Small intestine (tissue), 7 donors: ENCODE measurements at regions not wholly inside any gene's neighbourhood (a gene's known extent, or its start where the extent isn't known, plus 50 kb on each side); places are given as distances from the start of the nearest gene placed in this dataset.

Source experiments
- DNase-seq, 2 donors: peaks; one replicate each; pipeline versions ENCODE4 v3.0.0 to v3.0.0-alpha.2; 2013
- FAIRE-seq: peaks from 2 replicates; lab custom pipeline; 2012; peaks lifted over from hg19 to GRCh38; lab: Jason Lieb, UNC
- H3K27ac ChIP-seq, 3 donors: one replicate each; pipeline ENCODE4 v1.5.1; 2013; ENCODE audit warnings: low read length in 2 of 3, mild to moderate bottlenecking in 2 of 3, control low read depth in 1 of 3, inconsistent platforms in 1 of 3, low read depth in 1 of 3, moderate library complexity in 1 of 3
- H3K27me3 ChIP-seq, 3 donors: one replicate each; pipeline ENCODE4 v1.6.1; 2013; ENCODE audit warnings: low read length in 3 of 3, inconsistent platforms in 1 of 3; ENCODE audit not compliant: control insufficient read depth in 3 of 3, insufficient read depth in 3 of 3
- H3K36me3 ChIP-seq, 3 donors: one replicate each; pipeline ENCODE4 v1.6.1; 2013; ENCODE audit warnings: low read length in 3 of 3, inconsistent platforms in 1 of 3, low read depth in 1 of 3, mild to moderate bottlenecking in 1 of 3, moderate library complexity in 1 of 3; ENCODE audit not compliant: control insufficient read depth in 3 of 3, insufficient read depth in 2 of 3
- H3K4me1 ChIP-seq, 3 donors: one replicate each; pipeline ENCODE4 v1.6.1; 2013; ENCODE audit warnings: low read length in 2 of 3, inconsistent platforms in 1 of 3, low read depth in 1 of 3, mild to moderate bottlenecking in 1 of 3, moderate library complexity in 1 of 3; ENCODE audit not compliant: control insufficient read depth in 3 of 3, insufficient read depth in 2 of 3
- H3K4me3 ChIP-seq, 3 donors: one replicate each; pipeline ENCODE4 v1.5.1; 2013; ENCODE audit warnings: low read length in 3 of 3, control low read depth in 1 of 3, inconsistent platforms in 1 of 3, low read depth in 1 of 3, mild to moderate bottlenecking in 1 of 3, moderate library complexity in 1 of 3
- H3K9me3 ChIP-seq, 2 donors: one replicate each; pipeline ENCODE4 v1.6.1; 2013; ENCODE audit warnings: low read depth in 1 of 2, low read length in 1 of 2; ENCODE audit not compliant: control insufficient read depth in 2 of 2, insufficient read depth in 1 of 2
- WGBS, 3 donors: extraction: QIAGEN DNeasy Blood & Tissue Kit; methylation state at CpG; one replicate each; pipeline ENCODE4 v1.1.7; 2013; 5-methylcytosine and 5-hydroxymethylcytosine counted together
- donor health status: healthy with polysubstance abuse.
- donor health status: control.
- donor health status: control.
- donor health status: Bipolar disorder and iron deficiency.
- donor health status: healthy.

DNA sequence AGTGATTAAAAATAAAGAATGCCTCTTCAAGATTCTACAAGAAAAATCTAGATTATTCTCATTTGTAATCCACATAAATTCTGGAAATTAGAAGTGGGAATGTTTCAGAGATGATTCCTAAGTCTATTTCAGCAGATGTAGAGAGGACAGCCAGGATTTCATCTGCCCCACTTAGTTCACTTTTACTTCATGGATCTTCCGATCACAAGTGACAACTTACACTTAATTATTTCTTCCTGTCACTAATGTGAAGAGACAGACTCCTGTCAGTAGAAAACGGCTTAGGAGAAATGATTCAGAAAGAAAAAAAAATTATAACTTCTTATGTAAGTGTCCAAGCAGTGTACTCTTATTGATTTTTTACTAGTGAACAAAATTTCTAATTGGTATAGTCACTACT, 368.2 kb upstream of the SMIM30 start:
- no peaks in the 10 kb centered on the region for H3K27me3 ChIP-seq
- H3K27ac ChIP-seq: no peak overlapping the region
- H3K9me3 ChIP-seq: peaks cover 0 to 3% of the 10 kb centered on the region in 2 donors
- 90 to 93% (median 90%) methylated on average over 2 of the region's 2 CpGs for WGBS, 3 donors
- H3K36me3 ChIP-seq: no peaks in the 10 kb centered on the region
- no peaks in the 10 kb centered on the region for H3K4me1 ChIP-seq
- no peak overlapping the region for H3K4me3 ChIP-seq
- DNase-seq: no peak
- FAIRE-seq: no peak

DNA sequence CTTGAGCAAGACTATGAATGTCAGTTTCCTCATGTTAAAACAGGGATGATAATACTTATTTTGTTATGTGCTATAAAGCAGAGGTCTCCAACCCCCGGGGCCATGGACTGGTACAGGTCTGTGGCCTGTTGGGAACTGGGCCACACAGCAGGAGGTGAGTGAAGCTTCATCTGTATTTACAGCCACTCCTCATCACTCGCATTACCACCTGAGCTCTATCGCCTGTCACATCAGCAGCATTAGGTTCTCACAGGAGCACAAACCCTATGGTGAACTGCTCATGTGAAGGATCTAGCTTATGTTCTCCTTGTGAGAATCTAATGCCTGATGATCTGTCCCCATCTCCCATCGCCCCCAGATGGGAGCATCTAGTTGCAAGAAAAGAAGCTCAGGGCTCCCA, 365.3 kb upstream of the SMIM30 start:
- Histone ChIP-seq H3K27ac (no peak overlapping the region), H3K36me3 (no peaks in the 10 kb centered on the region), H3K27me3 (no peaks in the 10 kb centered on the region), H3K9me3 (peaks cover 0 to 3% of the 10 kb centered on the region in 2 donors), H3K4me1 (no peaks in the 10 kb centered on the region), H3K4me3 (no peak overlapping the region)
- DNase-seq (no peak), FAIRE-seq (no peak)
- whole genome bisulfite sequencing, 3 donors: 83 to 91% (median 88%) methylated on average over 4 of the region's 4 CpGs

DNA sequence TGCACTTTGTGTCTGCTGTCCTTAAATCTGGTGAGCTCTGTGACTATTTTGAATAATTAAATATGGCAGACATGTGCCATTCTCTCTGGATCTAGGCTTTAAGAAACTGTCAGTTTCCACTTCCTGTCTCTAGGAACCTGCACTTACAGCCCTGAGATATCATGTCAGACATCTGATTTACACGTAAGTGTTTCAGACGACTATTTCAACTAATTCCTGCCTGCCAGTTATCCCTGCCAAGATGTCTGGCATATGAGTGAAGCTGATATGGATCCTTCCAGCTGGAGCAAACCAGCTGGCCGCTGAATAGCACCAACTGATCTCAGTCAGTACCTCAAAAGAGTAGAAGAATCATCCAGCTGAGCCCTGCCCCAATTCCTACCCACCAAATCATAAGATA, 362.2 kb upstream of the SMIM30 start:
- FAIRE-seq: no peak
- no peak for DNase-seq
- H3K9me3 ChIP-seq: peaks cover 0 to 1% of the 10 kb centered on the region in 2 donors
- no peaks in the 10 kb centered on the region for H3K4me1 ChIP-seq
- no peaks in the 10 kb centered on the region for H3K27me3 ChIP-seq
- H3K4me3 ChIP-seq: no peak overlapping the region
- H3K27ac ChIP-seq: no peak overlapping the region
- H3K36me3 ChIP-seq: no peaks in the 10 kb centered on the region
- WGBS, 3 donors: 70 to 77% (median 75%) methylated on average over 3 of the region's 3 CpGs

DNA sequence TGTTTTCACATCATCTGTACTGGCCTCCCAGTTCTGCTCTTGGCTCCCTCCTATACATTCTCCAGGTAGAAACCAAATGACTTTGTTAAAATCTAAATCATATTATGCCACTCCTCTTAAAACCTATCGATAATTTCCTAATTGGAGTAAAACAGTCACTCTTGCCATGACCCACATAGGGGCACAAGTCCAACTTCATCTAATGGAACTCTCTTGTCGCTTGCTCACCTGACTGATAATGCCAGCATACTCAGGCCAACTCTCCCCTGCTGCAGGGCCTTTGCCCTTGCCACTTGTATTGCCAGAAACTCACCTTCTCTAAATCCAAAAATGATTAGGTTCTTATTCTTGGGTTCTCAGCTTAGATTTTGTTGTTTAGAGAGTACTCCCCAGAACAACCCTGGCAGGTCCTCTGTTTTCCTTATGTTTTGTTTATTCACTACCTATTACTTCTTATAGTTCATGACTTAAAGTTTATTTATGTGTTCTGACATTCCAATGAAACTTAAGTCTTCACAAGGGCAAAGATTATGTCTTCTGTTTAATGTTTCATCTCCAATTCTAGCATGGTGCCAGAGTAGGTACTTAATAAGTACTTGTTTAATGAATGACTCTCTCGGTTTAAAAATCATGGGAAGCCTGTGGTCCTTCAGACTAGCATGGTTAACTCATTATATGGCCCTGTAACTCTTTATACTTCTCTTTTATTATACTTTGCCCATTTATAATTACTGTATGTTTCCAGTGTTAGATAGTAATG, 345.9 kb upstream of the SMIM30 start:
- Histone ChIP-seq H3K27me3 (no peaks in the 10 kb centered on the region), H3K4me1 (no peaks in the 10 kb centered on the region), H3K27ac (no peak overlapping the region), H3K36me3 (no peaks in the 10 kb centered on the region), H3K4me3 (no peak overlapping the region), H3K9me3 (no peaks in the 10 kb centered on the region)
- peak in 1 of 2 donors; percentile 75 for DNase-seq
- 34 to 59% (median 40%) methylated on average over 3 of the region's 3 CpGs for WGBS, 3 donors
- no peak for FAIRE-seq

DNA sequence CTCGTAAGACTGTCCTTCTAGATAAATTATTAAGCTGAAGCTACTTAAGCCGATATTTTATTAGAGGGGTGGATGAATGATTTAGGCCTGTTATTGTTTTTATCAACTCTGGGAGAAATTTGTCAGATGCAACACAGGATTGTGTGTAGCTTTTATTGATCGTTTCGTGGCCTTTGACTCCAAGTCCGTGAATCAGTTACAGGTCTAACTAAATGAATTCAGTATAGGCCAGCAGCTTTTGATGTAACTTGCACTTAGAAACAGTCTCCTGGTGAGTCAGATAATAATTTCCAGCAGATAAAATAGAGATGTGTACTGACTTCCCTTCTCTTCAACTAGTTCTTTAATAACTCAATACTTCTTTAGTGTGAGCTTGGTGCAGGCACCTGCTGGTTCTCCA, 341.7 kb upstream of the SMIM30 start:
- H3K27me3 ChIP-seq: no peaks in the 10 kb centered on the region
- no peak overlapping the region for H3K27ac ChIP-seq
- H3K4me1 ChIP-seq: no peaks in the 10 kb centered on the region
- no peak for FAIRE-seq
- DNase-seq: peak; percentile 28 to 88
- no peak overlapping the region for H3K4me3 ChIP-seq
- H3K9me3 ChIP-seq: peaks cover 0 to 5% of the 10 kb centered on the region in 2 donors
- WGBS, 3 donors: 12 to 54% (median 25%) methylated on average over 5 of the region's 5 CpGs
- H3K36me3 ChIP-seq: no peaks in the 10 kb centered on the region

DNA sequence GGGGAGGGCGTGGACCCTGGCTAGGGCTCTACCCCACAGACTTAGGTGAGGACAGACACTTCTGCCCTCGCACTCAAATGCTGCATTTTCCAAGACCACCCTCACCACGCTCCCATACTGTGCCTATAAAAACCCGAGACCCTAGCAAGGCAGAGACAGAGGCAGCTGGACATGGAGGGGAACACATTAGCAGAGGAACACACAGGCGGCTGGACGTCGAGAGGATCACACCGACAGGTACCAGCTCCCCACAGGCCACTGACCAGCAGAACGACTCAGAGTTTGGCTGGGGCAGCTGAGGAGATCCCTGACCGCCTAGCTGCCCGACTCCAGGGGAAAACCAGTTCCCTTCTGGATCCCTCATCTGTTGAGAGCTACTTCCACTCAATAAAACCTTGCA, 338.2 kb upstream of the SMIM30 start:
- no peak overlapping the region for H3K27ac ChIP-seq
- FAIRE-seq (no peak), DNase-seq (no peak)
- peaks cover 0 to 5% of the 10 kb centered on the region in 2 donors for H3K9me3 ChIP-seq
- 84 to 92% (median 90%) methylated on average over 11 of the region's 11 CpGs for WGBS, 3 donors
- H3K4me3 ChIP-seq: no peak overlapping the region
- H3K4me1 ChIP-seq: no peaks in the 10 kb centered on the region
- no peaks in the 10 kb centered on the region for H3K27me3 ChIP-seq
- H3K36me3 ChIP-seq: no peaks in the 10 kb centered on the region

DNA sequence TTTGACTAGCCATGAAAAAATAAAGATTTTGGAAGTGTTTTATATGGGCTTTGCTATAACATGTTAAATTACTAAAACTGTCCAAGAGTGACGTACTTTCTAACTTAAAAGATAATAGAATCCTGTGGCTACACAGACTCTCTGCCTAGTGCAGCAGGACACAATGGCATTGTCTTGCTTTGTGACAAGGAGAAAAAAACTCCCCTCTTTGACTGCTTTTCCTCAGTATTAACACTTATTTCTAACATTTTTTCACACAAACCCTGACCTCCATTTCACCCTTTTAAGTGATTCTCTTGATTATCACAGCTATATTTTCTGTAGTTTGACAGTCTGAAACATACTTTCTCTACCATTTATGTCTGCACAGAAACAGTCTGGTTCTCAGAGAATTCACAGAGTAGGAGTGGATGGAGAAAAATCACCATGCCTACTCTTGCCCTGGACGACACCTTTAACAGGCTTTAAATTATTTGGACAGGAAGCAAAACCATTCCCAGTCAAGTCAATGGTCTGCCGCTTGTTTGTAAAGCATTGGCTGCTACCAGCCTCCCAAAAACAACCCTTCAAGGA, 336.3 kb upstream of the SMIM30 start:
- H3K27me3 ChIP-seq: no peaks in the 10 kb centered on the region
- H3K27ac ChIP-seq: no peak overlapping the region
- peaks cover 0 to 5% of the 10 kb centered on the region in 2 donors for H3K9me3 ChIP-seq
- H3K4me3 ChIP-seq: no peak overlapping the region
- DNase-seq: no peak
- H3K36me3 ChIP-seq: no peaks in the 10 kb centered on the region
- no peak for FAIRE-seq
- H3K4me1 ChIP-seq: no peaks in the 10 kb centered on the region
- 51 to 84% (median 76%) methylated on average over 3 of the region's 3 CpGs for WGBS, 3 donors

DNA sequence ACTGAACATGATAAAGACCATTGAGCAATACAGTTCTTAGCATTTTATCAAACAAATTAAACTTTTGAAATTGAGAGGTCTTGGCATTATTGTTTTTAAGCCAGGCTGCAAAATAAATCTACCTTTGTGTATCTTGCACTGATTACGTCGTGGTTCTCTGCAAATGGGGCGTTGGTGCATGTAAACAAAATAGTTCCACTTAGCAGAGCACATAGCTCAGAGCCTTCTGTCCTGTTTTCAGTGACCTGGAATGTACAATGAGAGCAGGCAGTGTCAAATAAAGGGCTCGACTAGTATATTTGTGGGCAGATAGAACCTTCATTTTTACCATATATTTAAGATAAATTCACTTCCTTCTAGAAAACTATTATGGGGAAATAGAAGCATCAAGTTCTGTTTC, 333.9 kb upstream of the SMIM30 start:
- WGBS, 3 donors: 34 to 45% (median 42%) methylated on average over 4 of the region's 4 CpGs
- Histone ChIP-seq H3K4me1 (no peaks in the 10 kb centered on the region), H3K36me3 (no peaks in the 10 kb centered on the region), H3K27ac (no peak overlapping the region), H3K9me3 (peaks cover 0 to 5% of the 10 kb centered on the region in 2 donors), H3K27me3 (no peaks in the 10 kb centered on the region), H3K4me3 (no peak overlapping the region)
- DNase-seq (no peak), FAIRE-seq (no peak)
